Renal cortex interstitium (tissue), 11 donors: ENCODE measurements at regions not wholly inside any gene's neighbourhood (a gene's known extent, or its start where the extent isn't known, plus 50 kb on each side); places are given as distances from the start of the nearest gene placed in this dataset.

Experiments
- DNase-seq, 11 donors: peaks; one replicate each; pipeline ENCODE4 v3.0.0-alpha.2; 2013; ENCODE audit warnings: low read depth in 9 of 11, low spot score in 4 of 11; ENCODE audit errors: extremely low read depth in 1 of 11

- DNase-seq, result no peak
These were observed 393.4 kb upstream of the SEL1L start for GRCh38 chr14:81927070-81927469.

DNA sequence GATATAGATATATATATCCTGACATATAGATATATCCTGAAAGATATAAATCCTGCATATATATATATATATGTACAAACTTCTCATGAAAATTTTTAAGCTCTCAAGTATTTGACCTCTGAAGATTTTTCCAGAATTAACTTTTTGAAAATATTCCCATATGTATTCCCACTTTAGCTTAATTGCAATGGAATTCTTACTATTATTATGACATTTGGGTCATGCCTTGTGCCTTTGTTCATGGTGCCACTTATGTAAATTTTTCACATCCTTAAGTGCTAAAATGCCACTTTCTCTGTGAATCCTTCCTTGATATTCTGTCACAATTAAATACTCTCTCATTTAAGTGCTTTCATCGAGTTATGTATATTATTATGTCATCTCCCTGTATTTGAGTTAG lies 398.2 kb upstream of the SEL1L start:
- no peak for DNase-seq

DNA sequence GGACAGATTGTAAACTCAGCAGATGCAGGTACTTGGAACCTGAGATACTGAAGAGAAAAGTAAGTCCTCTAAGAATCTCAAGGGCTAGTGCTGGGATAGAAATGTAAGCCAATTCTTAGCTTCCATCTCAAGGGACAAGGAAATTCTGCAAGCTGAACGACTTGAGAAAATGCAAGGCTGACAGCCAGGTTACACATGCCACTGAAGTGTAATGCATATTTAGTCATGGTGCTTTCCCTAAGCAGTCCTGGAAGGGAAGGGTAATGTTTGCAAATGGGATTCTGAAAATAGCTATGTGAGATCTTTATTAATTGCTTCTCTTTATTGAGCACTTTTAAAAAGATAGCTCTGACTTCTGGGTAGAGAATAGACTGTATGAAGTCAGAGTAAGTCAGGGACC lies 402.7 kb upstream of the SEL1L start:
- DNase-seq, result no peak

GRCh38 chr14:81936902-81937301 lies 403.2 kb upstream of the SEL1L start:
- DNase-seq, result no peak

DNA sequence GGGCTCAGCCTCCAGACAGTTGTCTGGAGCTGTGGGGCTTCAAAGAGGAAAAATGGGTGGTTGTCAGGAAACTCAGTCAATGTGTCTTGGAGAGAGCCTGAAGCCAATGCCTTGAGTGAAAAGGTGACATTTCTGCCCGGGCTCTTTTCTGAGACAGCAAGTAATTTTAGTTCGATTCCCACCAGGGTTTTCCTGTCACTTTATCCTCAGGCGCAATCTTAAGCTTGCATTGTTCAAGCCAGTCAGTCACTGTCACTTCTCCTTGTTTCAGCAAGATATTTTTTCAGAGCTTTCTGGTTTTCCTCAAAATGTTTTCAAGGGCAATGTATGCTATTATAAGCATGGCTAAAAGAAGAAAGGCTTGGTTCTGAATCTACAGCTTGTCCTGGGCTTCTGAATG lies 404.7 kb upstream of the SEL1L start:
- no peak for DNase-seq

- DNase-seq, result no peak
These were observed 407.0 kb upstream of the SEL1L start for GRCh38 chr14:81940651-81941050.

DNA sequence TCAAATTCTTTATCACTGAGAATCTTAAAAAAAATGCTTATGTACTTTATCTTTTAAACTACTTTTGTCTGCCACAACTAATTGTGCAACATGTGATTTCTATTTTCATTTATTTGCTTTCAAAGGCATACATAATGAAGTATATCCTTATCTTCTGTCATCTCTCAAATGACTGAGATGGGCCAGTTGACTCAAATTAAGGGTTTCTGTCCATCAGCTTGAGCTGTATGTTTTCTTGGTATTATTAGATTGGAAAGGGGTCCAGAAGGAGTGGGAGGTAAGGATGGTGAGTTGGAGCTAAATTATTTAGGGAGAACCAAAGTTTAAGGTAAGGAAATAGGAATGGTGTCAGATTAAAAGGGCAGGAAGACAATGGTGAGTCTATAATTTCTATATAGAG lies 408.4 kb upstream of the SEL1L start:
- no peak for DNase-seq

- DNase-seq, result no peak
These were observed 412.7 kb upstream of the SEL1L start for GRCh38 chr14:81946375-81946774.

GRCh38 chr14:81946834-81947798 lies 413.5 kb upstream of the SEL1L start:
- DNase-seq, result no peak

DNA sequence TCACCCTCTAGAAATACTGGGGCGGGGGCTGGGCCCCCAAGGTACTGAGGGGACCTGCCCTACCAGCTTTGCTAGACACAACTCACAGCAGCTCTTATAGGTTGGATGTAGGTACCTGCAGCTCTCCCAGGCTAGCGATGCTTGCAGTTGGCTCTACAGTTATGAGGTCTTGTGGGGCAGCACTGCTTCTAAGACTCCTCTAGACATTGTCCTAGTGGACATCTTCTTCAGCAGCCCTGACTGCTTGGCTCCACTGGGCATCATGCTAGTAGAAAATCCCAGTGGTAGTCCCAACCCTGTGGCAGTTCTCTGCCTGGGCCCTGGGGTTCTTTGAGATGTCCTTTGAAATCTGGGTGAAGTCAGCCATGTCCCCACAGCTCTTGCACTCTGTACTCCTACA lies 419.3 kb upstream of the SEL1L start:
- no peak for DNase-seq

DNA sequence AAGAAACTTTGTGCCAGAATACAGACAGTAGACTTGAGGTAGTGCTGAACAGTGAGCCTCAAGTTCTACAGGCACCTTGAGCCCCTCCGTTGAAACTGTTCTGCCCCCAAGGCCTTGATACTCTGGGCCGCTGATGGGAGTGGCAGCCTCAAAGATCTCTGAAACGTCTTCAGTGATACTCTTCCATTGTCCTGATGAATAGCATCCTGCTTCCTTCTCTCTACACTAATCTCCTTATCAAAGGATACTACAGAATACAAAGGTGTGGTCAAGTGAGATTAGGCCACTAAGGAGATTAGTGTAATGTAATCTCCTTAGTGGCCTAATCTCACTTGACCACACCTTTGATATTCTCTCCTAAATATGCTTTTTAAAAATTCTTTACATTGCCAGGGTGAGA lies 419.8 kb upstream of the SEL1L start:
- DNase-seq, result no peak

DNA sequence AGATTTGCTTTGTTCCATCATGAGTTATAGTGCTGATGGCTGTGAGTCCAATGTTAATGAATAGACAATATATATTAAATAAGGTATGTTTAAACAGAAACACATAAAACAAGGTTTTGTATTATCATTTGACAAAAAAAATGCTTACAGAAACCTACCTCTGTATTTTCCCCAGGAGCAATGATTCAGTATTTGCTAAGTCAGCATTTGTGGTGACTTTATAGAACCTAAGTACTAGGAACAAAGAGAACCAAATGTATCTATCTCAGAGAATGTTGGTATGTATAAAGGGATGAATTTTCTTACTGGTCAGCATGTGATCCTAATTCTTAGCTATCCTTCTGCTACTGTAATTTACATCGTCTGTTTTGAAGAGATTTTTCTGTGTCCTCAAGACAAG lies 421.5 kb upstream of the SEL1L start:
- no peak for DNase-seq

- no peak for DNase-seq
These were observed 427.1 kb upstream of the SEL1L start for GRCh38 chr14:81960781-81961180.

DNA sequence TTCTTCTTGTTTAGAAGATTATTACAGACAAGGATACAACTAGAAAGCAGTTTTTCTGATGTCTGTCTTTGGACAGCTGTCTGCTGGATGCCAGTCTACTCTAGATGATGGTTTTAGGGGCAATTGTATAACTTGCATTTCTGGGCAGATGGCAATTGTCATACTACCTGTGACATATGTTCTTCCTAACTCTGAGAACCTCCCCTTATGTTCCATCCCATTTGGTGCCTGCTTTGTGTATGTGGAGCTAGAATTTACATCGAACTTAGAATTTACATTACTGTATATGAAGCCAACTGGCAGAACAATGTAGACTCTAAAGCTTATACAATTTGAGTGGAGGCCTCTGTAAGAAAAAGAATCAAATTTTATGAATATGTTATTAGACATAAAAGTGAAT lies 430.2 kb upstream of the SEL1L start:
- no peak for DNase-seq

DNA sequence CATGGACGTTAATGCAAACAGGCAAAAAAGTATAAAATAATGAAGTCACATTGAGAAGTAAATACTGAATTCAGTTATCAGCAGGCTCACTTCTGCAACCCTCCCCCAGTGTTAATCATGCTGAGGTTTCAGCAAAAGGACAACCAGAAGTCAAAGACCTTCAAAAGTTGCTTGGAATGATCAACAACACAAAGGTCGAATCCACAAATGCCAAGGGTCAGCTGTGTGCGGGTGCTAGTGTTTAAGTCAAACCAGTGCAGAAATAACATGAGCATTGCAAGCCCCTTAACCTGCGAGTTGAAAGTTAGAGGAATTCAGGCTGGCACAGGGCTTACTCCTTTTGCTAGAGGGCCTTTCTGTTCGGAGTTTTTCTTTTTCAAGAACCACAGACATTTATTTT lies 436.7 kb upstream of the SEL1L start:
- DNase-seq, result no peak

DNA sequence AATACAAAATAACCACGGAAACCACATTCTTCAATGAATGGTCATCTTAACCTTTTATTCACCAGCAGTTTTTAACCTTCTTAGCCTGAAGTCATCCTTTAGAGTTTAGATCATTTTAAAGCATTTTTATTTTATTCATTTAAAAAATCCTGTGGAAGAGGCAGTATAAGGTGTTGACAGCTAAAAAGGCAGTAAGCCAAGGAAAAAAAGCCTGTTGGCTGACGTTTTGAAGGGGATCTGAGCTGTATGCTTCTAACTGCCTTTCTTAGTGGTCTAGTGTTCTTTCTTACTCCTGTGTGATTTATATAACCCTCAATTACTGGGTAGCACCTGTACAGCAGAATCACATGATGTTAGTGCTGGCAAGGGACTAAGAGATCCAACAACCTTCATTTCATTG lies 438.3 kb upstream of the SEL1L start:
- no peak for DNase-seq

DNA sequence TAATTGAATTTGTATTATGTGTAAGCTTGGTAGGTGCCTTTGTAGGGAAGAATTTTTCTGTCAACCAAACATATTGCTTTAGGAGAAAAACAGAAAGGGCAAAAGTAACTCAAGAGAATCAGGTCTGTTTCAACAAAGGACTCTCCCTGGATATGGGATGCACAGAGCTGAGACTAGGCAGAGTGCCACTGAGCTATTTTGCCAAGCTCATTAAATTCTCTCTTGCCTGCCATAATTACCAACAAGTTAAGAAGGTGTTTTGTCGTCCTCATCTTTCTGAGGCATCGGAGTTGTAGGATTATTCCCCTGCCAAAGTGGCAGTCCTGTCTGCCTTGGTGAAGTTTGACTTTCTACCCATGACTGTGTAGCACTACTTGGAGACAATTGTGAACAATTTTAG lies 438.9 kb upstream of the SEL1L start:
- DNase-seq, result no peak

GRCh38 chr14:81974543-81974942 lies 440.9 kb upstream of the SEL1L start:
- no peak for DNase-seq

DNA sequence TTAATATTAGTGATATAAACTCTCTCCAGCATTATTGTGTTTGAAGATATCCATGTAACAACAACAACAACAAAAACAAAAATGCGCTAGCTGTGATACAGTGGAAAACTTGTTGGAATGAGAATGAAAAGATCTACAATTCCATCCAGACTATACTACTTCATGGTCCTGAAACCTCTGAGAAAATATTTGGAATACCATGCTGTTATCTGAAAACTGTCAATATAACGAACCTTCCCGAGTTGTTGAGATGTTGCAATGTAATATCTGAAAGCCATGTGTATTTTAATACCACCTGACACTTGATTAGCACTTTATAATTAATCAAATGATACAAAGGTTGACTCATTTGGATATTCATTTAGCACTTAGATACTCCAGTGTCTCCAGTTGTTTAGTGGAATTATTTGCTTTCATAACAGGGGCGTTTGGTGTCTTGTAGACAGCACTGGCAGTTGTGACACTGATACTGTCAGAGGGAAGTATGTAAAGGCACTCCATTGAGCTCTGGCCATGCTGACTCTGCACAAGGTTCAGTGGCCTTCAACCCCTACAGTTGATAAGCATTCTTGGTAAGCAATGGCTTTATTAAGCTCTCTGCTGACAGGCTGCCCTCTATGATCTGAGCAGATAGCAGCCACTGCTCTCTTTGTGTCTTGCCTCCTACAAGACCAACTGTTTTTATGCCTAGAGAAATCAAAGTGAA lies 447.1 kb upstream of the SEL1L start:
- no peak for DNase-seq

DNA sequence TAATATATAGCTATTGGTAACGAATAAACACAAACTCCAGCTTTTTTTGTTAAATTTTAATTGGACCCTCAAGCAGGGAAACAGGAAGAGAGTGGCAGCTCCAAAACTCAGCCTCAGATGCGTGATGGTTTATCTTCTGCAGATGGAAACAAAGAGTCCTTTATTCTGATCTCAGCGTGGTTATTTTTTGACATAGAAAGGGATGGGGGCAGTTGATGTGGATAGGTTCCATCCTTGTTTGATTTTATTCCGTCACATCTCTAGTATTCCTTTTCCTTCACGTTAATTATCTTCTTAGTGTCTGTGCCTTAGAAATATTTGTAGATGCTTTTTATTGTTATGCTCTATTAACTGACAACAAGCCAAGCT lies 447.6 kb upstream of the SEL1L start:
- DNase-seq, result no peak

DNA sequence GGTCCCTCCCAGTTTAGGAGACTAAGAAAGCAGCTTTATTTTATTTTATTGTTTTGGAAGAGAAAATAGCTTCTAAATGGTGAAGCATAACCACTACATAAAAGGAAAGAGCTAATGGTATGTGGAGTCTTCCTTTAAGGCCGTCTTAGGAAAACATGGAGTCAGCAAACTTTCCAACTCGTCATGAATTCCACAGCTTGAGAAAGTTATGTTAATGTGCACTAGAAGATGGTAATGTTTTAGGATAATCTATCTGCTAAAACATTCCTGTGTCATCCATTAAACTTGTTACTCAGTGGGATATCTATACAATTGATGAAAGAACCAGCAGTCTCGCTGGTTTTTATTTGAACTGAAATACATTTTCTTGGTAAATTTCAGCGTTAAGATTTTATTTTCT lies 448.4 kb upstream of the SEL1L start:
- no peak for DNase-seq
